Loucy (cell line): ENCODE measurements at regions not wholly inside any gene's neighbourhood (a gene's known extent, or its start where the extent isn't known, plus 50 kb on each side); places are given as distances from the start of the nearest gene placed in this dataset.

Experiments
- H2AFZ ChIP-seq: fragments of 200-600 bp; sonication (generic); 2 replicates; pipeline ENCODE4 v1.6.0; 2016; ENCODE audit warnings: antibody characterized with exemption, mild to moderate bottlenecking, low read length, moderate library complexity
- H3F3A ChIP-seq: fragments of 200-600 bp; 2 replicates; pipeline ENCODE4 v1.6.0; 2016; ENCODE audit warnings: antibody characterized with exemption, low read depth, mild to moderate bottlenecking
- H3K27me3 ChIP-seq: fragments of 200-600 bp; sonication (generic); 2 replicates; pipeline ENCODE4 v1.6.1; 2014; ENCODE audit warnings: low read length, mild to moderate bottlenecking; ENCODE audit not compliant: insufficient read depth, poor library complexity, severe bottlenecking
- H3K36me3 ChIP-seq: fragments of 200-600 bp; sonication (generic); 2 replicates; pipeline ENCODE4 v1.6.1; 2016; ENCODE audit warnings: low read length; ENCODE audit not compliant: insufficient read depth
- H3K4me1 ChIP-seq: fragments of 200-600 bp; sonication (generic); 2 replicates; pipeline ENCODE4 v1.5.1; 2014; ENCODE audit warnings: low read length, mild to moderate bottlenecking; ENCODE audit not compliant: insufficient read depth, poor library complexity, severe bottlenecking
- H3K4me2 ChIP-seq: fragments of 200-600 bp; sonication (generic); 2 replicates; pipeline ENCODE4 v1.6.0; 2014; ENCODE audit warnings: antibody characterized with exemption, low read length, low read depth, mild to moderate bottlenecking; ENCODE audit not compliant: poor library complexity, severe bottlenecking
- H3K4me3 ChIP-seq: fragments of 200-600 bp; sonication (generic); 2 replicates; pipeline ENCODE4 v1.5.1; 2014; ENCODE audit warnings: low read length, mild to moderate bottlenecking, mixed read lengths; ENCODE audit not compliant: poor library complexity, severe bottlenecking
- H3K79me2 ChIP-seq: fragments of 200-600 bp; sonication (generic); 2 replicates; pipeline ENCODE4 v1.6.1; 2014; ENCODE audit warnings: low read length; ENCODE audit not compliant: insufficient read depth
- H3K9ac ChIP-seq: fragments of 200-600 bp; sonication (generic); 2 replicates; pipeline ENCODE4 v1.6.0; 2014; ENCODE audit warnings: mild to moderate bottlenecking, low read depth, low read length, moderate library complexity; ENCODE audit not compliant: poor library complexity, severe bottlenecking
- H3K9me2 ChIP-seq: fragments of 200-600 bp; sonication (generic); replicated peaks from 2 replicates; pipeline ENCODE4 v1.6.1; 2016; ENCODE audit warnings: low read depth, low read length, mixed read lengths
- H3K9me3 ChIP-seq: fragments of 200-600 bp; sonication (generic); 2 replicates; pipeline ENCODE4 v1.6.1; 2014; ENCODE audit warnings: mild to moderate bottlenecking, antibody characterized with exemption, low read length, low read depth; ENCODE audit not compliant: insufficient read depth
- H4K20me1 ChIP-seq: fragments of 200-600 bp; sonication (generic); 2 replicates; pipeline ENCODE4 v1.6.0; 2014; ENCODE audit warnings: antibody characterized with exemption, low read length, mild to moderate bottlenecking; ENCODE audit not compliant: insufficient read depth, poor library complexity, severe bottlenecking
- CTCF ChIP-seq: fragments of 200-600 bp; sonication (generic); conservative IDR thresholded peaks from 2 replicates; pipeline ENCODE4 v1.5.1; 2014; ENCODE audit warnings: mild to moderate bottlenecking, antibody characterized with exemption, low read length
- EZH2phosphoT487 ChIP-seq: fragments of 200-600 bp; IDR thresholded peaks from 2 replicates; pipeline ENCODE4 v1.6.1; 2018; ENCODE audit warnings: antibody characterized with exemption, mild to moderate bottlenecking, moderate library complexity, borderline replicate concordance

GRCh38 chr16:5347561-5347960 lies 250.0 kb upstream of the EEF2KMT start:
- H4K20me1 ChIP-seq: no peaks in the 10 kb centered on the region
- no peak overlapping the region for H3K9ac ChIP-seq
- H3K27me3 ChIP-seq: no peaks in the 10 kb centered on the region
- no peak overlapping the region for H3K4me3 ChIP-seq
- H3K79me2 ChIP-seq: no peaks in the 10 kb centered on the region
- H2AFZ ChIP-seq: no peak overlapping the region
- H3F3A ChIP-seq: no peaks in the 10 kb centered on the region
- TF ChIP-seq CTCF (no peak), EZH2phosphoT487 (no peak)
- no peak overlapping the region for H3K4me2 ChIP-seq
- no peaks in the 10 kb centered on the region for H3K4me1 ChIP-seq
- H3K36me3 ChIP-seq: no peaks in the 10 kb centered on the region
- no peaks in the 10 kb centered on the region for H3K9me2 ChIP-seq
- no peaks in the 10 kb centered on the region for H3K9me3 ChIP-seq

DNA sequence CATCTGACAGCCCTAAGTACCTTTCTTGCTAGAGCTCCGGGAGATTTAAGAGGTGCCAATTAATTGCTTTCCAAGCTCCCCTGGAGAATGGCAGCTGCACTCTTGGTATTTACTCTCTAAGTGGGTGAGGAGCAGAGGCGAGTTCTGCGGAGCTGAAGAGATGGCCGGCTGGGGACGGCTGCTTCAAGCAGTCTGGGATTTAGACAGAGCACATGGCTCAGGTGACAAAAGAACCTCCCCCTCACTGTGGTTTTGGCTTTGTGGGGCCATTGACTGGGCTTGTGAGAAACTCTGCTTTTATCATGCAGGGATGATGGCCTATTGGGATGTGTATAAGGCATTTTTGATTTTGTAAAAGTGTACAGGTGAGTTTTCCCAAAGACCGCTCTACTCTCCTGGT lies 239.3 kb upstream of the EEF2KMT start:
- Histone ChIP-seq H3K27me3 (no peaks in the 10 kb centered on the region), H3F3A (no peaks in the 10 kb centered on the region), H3K9ac (no peak overlapping the region), H4K20me1 (no peaks in the 10 kb centered on the region), H3K4me3 (no peak overlapping the region), H3K36me3 (no peaks in the 10 kb centered on the region), H3K4me2 (no peak overlapping the region), H3K9me3 (no peaks in the 10 kb centered on the region), H3K9me2 (no peaks in the 10 kb centered on the region), H3K79me2 (no peaks in the 10 kb centered on the region), H3K4me1 (no peaks in the 10 kb centered on the region), H2AFZ (no peak overlapping the region)
- TF ChIP-seq EZH2phosphoT487 (no peak), CTCF (no peak)

- Histone ChIP-seq H3K27me3 (no peaks in the 10 kb centered on the region), H4K20me1 (no peaks in the 10 kb centered on the region), H3F3A (no peaks in the 10 kb centered on the region), H3K9me2 (no peaks in the 10 kb centered on the region), H2AFZ (no peak overlapping the region), H3K79me2 (no peaks in the 10 kb centered on the region), H3K9ac (no peak overlapping the region), H3K36me3 (no peaks in the 10 kb centered on the region), H3K9me3 (no peaks in the 10 kb centered on the region), H3K4me1 (no peaks in the 10 kb centered on the region), H3K4me2 (no peak overlapping the region), H3K4me3 (no peak overlapping the region)
- TF ChIP-seq CTCF (no peak), EZH2phosphoT487 (no peak)
These were observed 236.4 kb upstream of the EEF2KMT start for GRCh38 chr16:5333991-5334390.
